ENCODE measurements at regions not wholly inside any gene's neighbourhood (a gene's known extent, or its start where the extent isn't known, plus 50 kb on each side); places are given as distances from the start of the nearest gene placed in this dataset.

GRCh38 chr10:88216976-88217375, 353.6 kb downstream of the PTEN start:
- WGBS, 3 donors: 30 to 63% (median 52%) methylated on average over 3 of the region's 3 CpGs
- FAIRE-seq (no peak), DNase-seq (peak; percentile 38 to 54)
- Histone ChIP-seq H3K4me3 (ENCODE audit: low read depth in 1 of 3, low read length in 3 of 3) (no peak overlapping the region), H3K27ac (ENCODE audit: low read depth in 1 of 3, low read length in 2 of 3) (no peak overlapping the region), H3K4me1 (ENCODE audit: control insufficient read depth in 3 of 3, insufficient read depth in 2 of 3, low read depth in 1 of 3, low read length in 2 of 3) (peaks cover 0 to 4% (median 0%) of the 10 kb centered on the region in 3 donors), H3K36me3 (ENCODE audit: control insufficient read depth in 3 of 3, insufficient read depth in 2 of 3, low read depth in 1 of 3, low read length in 3 of 3) (no peaks in the 10 kb centered on the region), H3K9me3 (ENCODE audit: control insufficient read depth in 2 of 2, insufficient read depth in 1 of 2, low read depth in 1 of 2, low read length in 1 of 2) (no peaks in the 10 kb centered on the region), H3K27me3 (ENCODE audit: control insufficient read depth in 3 of 3, insufficient read depth in 3 of 3, low read length in 3 of 3) (no peaks in the 10 kb centered on the region)

- Histone ChIP-seq H3K27ac (ENCODE audit: low read depth in 1 of 3, low read length in 2 of 3) (no peak overlapping the region), H3K36me3 (ENCODE audit: control insufficient read depth in 3 of 3, insufficient read depth in 2 of 3, low read depth in 1 of 3, low read length in 3 of 3) (no peaks in the 10 kb centered on the region), H3K4me1 (ENCODE audit: control insufficient read depth in 3 of 3, insufficient read depth in 2 of 3, low read depth in 1 of 3, low read length in 2 of 3) (peaks cover 0 to 4% (median 0%) of the 10 kb centered on the region in 3 donors), H3K9me3 (ENCODE audit: control insufficient read depth in 2 of 2, insufficient read depth in 1 of 2, low read depth in 1 of 2, low read length in 1 of 2) (no peaks in the 10 kb centered on the region), H3K4me3 (ENCODE audit: low read depth in 1 of 3, low read length in 3 of 3) (no peak overlapping the region), H3K27me3 (ENCODE audit: control insufficient read depth in 3 of 3, insufficient read depth in 3 of 3, low read length in 3 of 3) (no peaks in the 10 kb centered on the region)
- DNase-seq: no peak
- 86 to 91% (median 90%) methylated on average over 3 of the region's 3 CpGs for WGBS, 3 donors
- no peak for FAIRE-seq
Measured at GRCh38 chr10:88218362-88218761, 354.9 kb downstream of the PTEN start.

GRCh38 chr10:88219753-88220152, 356.3 kb downstream of the PTEN start:
- Histone ChIP-seq H3K4me1 (ENCODE audit: control insufficient read depth in 3 of 3, insufficient read depth in 2 of 3, low read depth in 1 of 3, low read length in 2 of 3) (peaks cover 0 to 4% (median 0%) of the 10 kb centered on the region in 3 donors), H3K27me3 (ENCODE audit: control insufficient read depth in 3 of 3, insufficient read depth in 3 of 3, low read length in 3 of 3) (no peaks in the 10 kb centered on the region), H3K9me3 (ENCODE audit: control insufficient read depth in 2 of 2, insufficient read depth in 1 of 2, low read depth in 1 of 2, low read length in 1 of 2) (no peaks in the 10 kb centered on the region), H3K27ac (ENCODE audit: low read depth in 1 of 3, low read length in 2 of 3) (no peak overlapping the region), H3K4me3 (ENCODE audit: low read depth in 1 of 3, low read length in 3 of 3) (no peak overlapping the region), H3K36me3 (ENCODE audit: control insufficient read depth in 3 of 3, insufficient read depth in 2 of 3, low read depth in 1 of 3, low read length in 3 of 3) (no peaks in the 10 kb centered on the region)
- FAIRE-seq (no peak), DNase-seq (no peak)
- 79 to 95% (median 90%) methylated on average over 2 of the region's 2 CpGs for WGBS, 3 donors

DNA sequence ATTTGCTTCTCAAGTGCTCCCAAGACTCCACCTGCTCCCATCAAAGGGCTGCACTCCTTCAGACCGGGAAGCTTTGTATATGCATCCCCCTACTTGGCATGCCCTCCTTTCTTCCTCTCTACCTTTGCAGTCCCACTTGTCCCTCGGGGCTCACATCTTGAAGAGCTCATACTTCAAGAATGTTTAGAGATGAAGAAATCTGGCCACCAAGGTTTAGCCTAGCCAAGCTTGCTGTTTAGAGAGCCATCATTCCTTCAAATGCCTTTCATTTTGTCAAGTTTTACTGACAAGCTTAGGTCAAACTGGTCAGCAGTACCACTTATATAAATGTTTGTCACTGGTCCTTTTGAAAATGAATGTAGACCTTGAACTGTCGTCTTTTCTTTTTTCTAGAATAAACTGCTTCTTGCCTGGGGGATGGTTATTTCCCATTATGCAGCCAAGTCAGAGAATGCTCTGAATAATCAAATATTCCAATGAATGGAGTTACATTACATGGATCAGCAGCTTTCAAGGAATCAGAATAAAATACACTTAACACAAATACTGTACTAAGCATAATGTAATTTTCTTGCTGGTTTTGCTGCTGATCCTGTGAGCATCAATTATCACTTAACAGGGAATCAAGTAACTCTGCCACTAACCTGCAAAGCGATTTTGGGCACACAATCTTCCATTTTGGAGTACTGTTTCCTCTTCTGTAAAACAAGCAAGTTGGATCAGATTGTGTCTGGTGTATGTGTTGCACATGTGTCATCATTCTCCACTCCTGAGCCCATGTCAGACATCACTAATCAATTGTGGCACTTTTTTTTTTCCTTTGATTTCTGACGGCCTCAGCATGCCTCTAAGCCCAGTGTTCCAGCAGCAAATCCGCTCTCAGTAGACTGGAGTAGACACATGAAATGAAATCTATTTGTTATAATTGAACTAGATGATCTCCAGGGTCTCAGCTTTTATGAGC, 357.9 kb downstream of the PTEN start:
- no peaks in the 10 kb centered on the region for H3K36me3 ChIP-seq (ENCODE audit: control insufficient read depth in 3 of 3, insufficient read depth in 2 of 3, low read depth in 1 of 3, low read length in 3 of 3)
- DNase-seq: no peak
- 69 to 82% (median 71%) methylated on average over 6 of the region's 6 CpGs for whole genome bisulfite sequencing, 3 donors
- no peak overlapping the region for H3K4me3 ChIP-seq (ENCODE audit: low read depth in 1 of 3, low read length in 3 of 3)
- no peaks in the 10 kb centered on the region for H3K27me3 ChIP-seq (ENCODE audit: control insufficient read depth in 3 of 3, insufficient read depth in 3 of 3, low read length in 3 of 3)
- H3K4me1 ChIP-seq (ENCODE audit: control insufficient read depth in 3 of 3, insufficient read depth in 2 of 3, low read depth in 1 of 3, low read length in 2 of 3): peaks cover 0 to 4% (median 4%) of the 10 kb centered on the region in 3 donors
- no peaks in the 10 kb centered on the region for H3K9me3 ChIP-seq (ENCODE audit: control insufficient read depth in 2 of 2, insufficient read depth in 1 of 2, low read depth in 1 of 2, low read length in 1 of 2)
- H3K27ac ChIP-seq (ENCODE audit: low read depth in 1 of 3, low read length in 2 of 3): no peak overlapping the region
- FAIRE-seq: no peak

DNA sequence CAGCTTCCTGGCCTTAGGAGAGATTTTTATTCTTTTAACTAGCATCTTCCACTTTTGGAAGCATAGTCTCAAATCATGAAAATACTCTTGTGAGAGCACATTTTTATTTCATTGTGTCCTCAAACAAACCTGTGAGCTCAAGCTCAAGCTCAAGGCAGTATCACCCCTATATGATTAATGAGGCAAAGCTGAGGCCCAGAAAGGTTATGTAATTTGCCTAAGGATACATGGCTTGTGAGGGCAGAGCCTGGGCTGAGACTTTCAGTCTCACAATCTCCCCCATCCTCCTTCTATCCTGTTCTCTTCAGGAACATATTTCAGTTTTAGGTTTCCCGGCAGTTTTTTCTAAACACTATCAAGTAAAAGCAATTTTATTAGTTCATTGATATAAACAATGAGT, 359.5 kb downstream of the PTEN start:
- FAIRE-seq (no peak), DNase-seq (no peak)
- peaks cover 0 to 7% (median 4%) of the 10 kb centered on the region in 3 donors for H3K4me1 ChIP-seq (ENCODE audit: control insufficient read depth in 3 of 3, insufficient read depth in 2 of 3, low read depth in 1 of 3, low read length in 2 of 3)
- H3K36me3 ChIP-seq (ENCODE audit: control insufficient read depth in 3 of 3, insufficient read depth in 2 of 3, low read depth in 1 of 3, low read length in 3 of 3): no peaks in the 10 kb centered on the region
- no peaks in the 10 kb centered on the region for H3K9me3 ChIP-seq (ENCODE audit: control insufficient read depth in 2 of 2, insufficient read depth in 1 of 2, low read depth in 1 of 2, low read length in 1 of 2)
- WGBS, 3 donors: 69 to 80% (median 74%) methylated on average over 1 of the region's 1 CpG
- H3K27ac ChIP-seq (ENCODE audit: low read depth in 1 of 3, low read length in 2 of 3): no peak overlapping the region
- H3K4me3 ChIP-seq (ENCODE audit: low read depth in 1 of 3, low read length in 3 of 3): no peak overlapping the region
- no peaks in the 10 kb centered on the region for H3K27me3 ChIP-seq (ENCODE audit: control insufficient read depth in 3 of 3, insufficient read depth in 3 of 3, low read length in 3 of 3)

Measured in small intestine (tissue), 7 donors.